Transverse colon (tissue), 4 donors: ENCODE measurements at regions not wholly inside any gene's neighbourhood (a gene's known extent, or its start where the extent isn't known, plus 50 kb on each side); places are given as distances from the start of the nearest gene placed in this dataset.

Experiments used
- DNase-seq: peaks from one replicate; pipeline ENCODE4 v3.0.0-alpha.2; 2019
- H3K27ac ChIP-seq, 4 donors: fragments of 200-600 bp; sonication (generic); 2 replicates each; pipeline ENCODE4 v1.5.1; 2016 to 2018; ENCODE audit warnings: inconsistent platforms in 4 of 4
- H3K27me3 ChIP-seq: fragments of 200-600 bp; sonication (generic); 2 replicates; pipeline ENCODE4 v1.5.1; 2017; ENCODE audit warnings: inconsistent platforms
- H3K36me3 ChIP-seq, 4 donors: fragments of 200-600 bp; sonication (generic); 2 replicates each; pipeline ENCODE4 v1.5.1; 2017 to 2019; ENCODE audit warnings: inconsistent platforms in 4 of 4
- H3K4me1 ChIP-seq, 4 donors: fragments of 200-600 bp; sonication (generic); 2 replicates each; pipeline ENCODE4 v1.5.1; 2017 to 2020; ENCODE audit warnings: inconsistent platforms in 4 of 4
- H3K4me3 ChIP-seq, 4 donors: fragments of 200-600 bp; sonication (generic); 1 replicate in 1 of 4; 2 replicates in 3 of 4; pipeline versions ENCODE4 v1.5.1 to v1.6.1; 2017 to 2019; ENCODE audit warnings: inconsistent platforms in 4 of 4
- H3K9me3 ChIP-seq, 2 donors: fragments of 200-600 bp; sonication (generic); 2 replicates each; pipeline ENCODE4 v1.5.1; 2017 to 2019; ENCODE audit warnings: inconsistent platforms in 2 of 2
- EP300 ChIP-seq: sonication (generic); formaldehyde crosslinking; IDR thresholded peaks from one replicate; pipeline ENCODE4 v1.6.1; 2017; ENCODE audit warnings: antibody characterized with exemption, low read depth
- POLR2A ChIP-seq: fragments of 450-650 bp; IDR thresholded peaks from one replicate; pipeline ENCODE4 v1.6.1; 2016; ENCODE audit warnings: antibody characterized with exemption, mild to moderate bottlenecking, moderate library complexity
- POLR2AphosphoS5 ChIP-seq, 3 donors: sonication (generic); formaldehyde crosslinking; IDR thresholded peaks; one replicate each; pipeline ENCODE4 v1.6.1; 2016; ENCODE audit warnings: antibody characterized with exemption in 3 of 3
- WGBS, 2 donors: methylation state at CpG; one replicate each; pipeline ENCODE4 v1.1.5; 2018; ENCODE audit warnings: low coverage in 1 of 2; 5-methylcytosine and 5-hydroxymethylcytosine counted together
- in situ Hi-C, 4 donors: fragments of 200-750 bp; cut with MboI; loops; one replicate each; pipeline versions ENCODE4 v1.15.0 to v1.15.1; 2017; ENCODE audit warnings: low sequenced_read_pairs in 3 of 4, low pct_ligation_motif_present in 1 of 4, low pct_unique_long_range_greater_than_20kb in 1 of 4
- intact Hi-C: fragments of 100-400 bp; cut with DNase I; formaldehyde crosslinking; loops from one replicate; pipeline ENCODE4 v1.15.1; 2023; ENCODE audit warnings: low total_unique reads
- TF ChIP-seq, protein P1 (sequence below), 5 experiments: fragments of 200-600 bp in 3 of 5; fragments of 450-650 bp in 2 of 5; sonication (generic) in 3 of 5; IDR thresholded peaks; 1 replicate in 2 of 5; 2 replicates in 3 of 5; pipeline ENCODE4 v1.5.1; 2016 to 2017; ENCODE audit warnings: antibody characterized with exemption in 5 of 5, inconsistent platforms in 3 of 5, mild to moderate bottlenecking in 2 of 5, moderate library complexity in 1 of 5

- Histone ChIP-seq H3K9me3 (no peaks in the 10 kb centered on the region), H3K36me3 (no peaks in the 10 kb centered on the region), H3K27me3 (no peaks in the 10 kb centered on the region), H3K4me1 (no peaks in the 10 kb centered on the region), H3K4me3 (no peak overlapping the region), H3K27ac (no peak overlapping the region)
- no peak for DNase-seq
- in situ Hi-C loops (no loop called here), intact Hi-C loops (no loop called here)
- 66% methylated on average over 4 of the region's 4 CpGs; no CpG with 5 or more reads in 1 of the 2 donors for WGBS, 2 donors
- TF ChIP-seq EP300: no peak
- TF ChIP-seq POLR2A: no peak
- no peak for TF ChIP-seq POLR2AphosphoS5 (IDR thresholded peaks at IDR 0.05)
- TF ChIP-seq, protein P1, sequence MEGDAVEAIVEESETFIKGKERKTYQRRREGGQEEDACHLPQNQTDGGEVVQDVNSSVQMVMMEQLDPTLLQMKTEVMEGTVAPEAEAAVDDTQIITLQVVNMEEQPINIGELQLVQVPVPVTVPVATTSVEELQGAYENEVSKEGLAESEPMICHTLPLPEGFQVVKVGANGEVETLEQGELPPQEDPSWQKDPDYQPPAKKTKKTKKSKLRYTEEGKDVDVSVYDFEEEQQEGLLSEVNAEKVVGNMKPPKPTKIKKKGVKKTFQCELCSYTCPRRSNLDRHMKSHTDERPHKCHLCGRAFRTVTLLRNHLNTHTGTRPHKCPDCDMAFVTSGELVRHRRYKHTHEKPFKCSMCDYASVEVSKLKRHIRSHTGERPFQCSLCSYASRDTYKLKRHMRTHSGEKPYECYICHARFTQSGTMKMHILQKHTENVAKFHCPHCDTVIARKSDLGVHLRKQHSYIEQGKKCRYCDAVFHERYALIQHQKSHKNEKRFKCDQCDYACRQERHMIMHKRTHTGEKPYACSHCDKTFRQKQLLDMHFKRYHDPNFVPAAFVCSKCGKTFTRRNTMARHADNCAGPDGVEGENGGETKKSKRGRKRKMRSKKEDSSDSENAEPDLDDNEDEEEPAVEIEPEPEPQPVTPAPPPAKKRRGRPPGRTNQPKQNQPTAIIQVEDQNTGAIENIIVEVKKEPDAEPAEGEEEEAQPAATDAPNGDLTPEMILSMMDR (IDR thresholded peaks at IDR 0.05): no peak
Observed at GRCh38 chr1:103959565-103959964, 209.9 kb downstream of the AMY1C start.

GRCh38 chr1:103960045-103960444, 210.3 kb downstream of the AMY1C start:
- no peaks in the 10 kb centered on the region for H3K36me3 ChIP-seq
- no peak overlapping the region for H3K4me3 ChIP-seq
- WGBS, 2 donors: 83% methylated on average over 3 of the region's 3 CpGs; no CpG with 5 or more reads in 1 of the 2 donors
- no peaks in the 10 kb centered on the region for H3K4me1 ChIP-seq
- TF ChIP-seq, protein P1 (IDR thresholded peaks at IDR 0.05): no peak
- no peak for TF ChIP-seq EP300
- TF ChIP-seq POLR2AphosphoS5 (IDR thresholded peaks at IDR 0.05): no peak
- TF ChIP-seq POLR2A: no peak
- DNase-seq: no peak
- intact Hi-C loops: loop anchor here (10.0 kb wide), 1 partner anchor 1915 kb away; no protein-coding TSS in a partner anchor
- in situ Hi-C loops: no loop called here
- no peak overlapping the region for H3K27ac ChIP-seq
- H3K9me3 ChIP-seq: no peaks in the 10 kb centered on the region
- H3K27me3 ChIP-seq: no peaks in the 10 kb centered on the region

DNA sequence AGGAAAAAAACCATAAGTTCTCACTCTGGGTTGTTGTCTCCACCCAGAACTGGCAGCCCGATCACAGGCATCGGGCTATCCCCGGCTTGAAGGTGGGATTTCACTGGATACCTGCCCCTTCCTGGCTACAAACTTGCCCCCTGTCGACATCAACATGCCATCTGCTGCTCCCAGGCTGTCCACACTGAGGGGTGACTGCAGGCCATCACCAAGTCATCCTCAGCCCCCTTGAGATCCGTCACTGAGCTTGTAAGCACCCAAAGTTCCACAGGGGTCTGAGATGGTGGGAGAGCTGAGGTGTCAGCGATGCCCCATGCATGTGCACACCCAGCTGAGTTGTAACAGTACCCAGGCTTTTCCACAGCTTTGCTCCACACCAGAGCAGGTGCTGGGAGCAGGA, 211.0 kb downstream of the AMY1C start:
- in situ Hi-C loops (no loop called here), intact Hi-C loops (loop anchor here (10.0 kb wide), 1 partner anchor 1916 kb away; no protein-coding TSS in a partner anchor)
- H3K27me3 ChIP-seq: no peaks in the 10 kb centered on the region
- no peaks in the 10 kb centered on the region for H3K4me1 ChIP-seq
- no peaks in the 10 kb centered on the region for H3K36me3 ChIP-seq
- no peaks in the 10 kb centered on the region for H3K9me3 ChIP-seq
- 74% methylated on average over 6 of the region's 6 CpGs; no CpG with 5 or more reads in 1 of the 2 donors for WGBS, 2 donors
- H3K27ac ChIP-seq: no peak overlapping the region
- no peak for DNase-seq
- H3K4me3 ChIP-seq: no peak overlapping the region
- TF ChIP-seq, protein P1 (IDR thresholded peaks at IDR 0.05): no peak
- no peak for TF ChIP-seq POLR2A
- TF ChIP-seq POLR2AphosphoS5 (IDR thresholded peaks at IDR 0.05): no peak
- TF ChIP-seq EP300: no peak

DNA sequence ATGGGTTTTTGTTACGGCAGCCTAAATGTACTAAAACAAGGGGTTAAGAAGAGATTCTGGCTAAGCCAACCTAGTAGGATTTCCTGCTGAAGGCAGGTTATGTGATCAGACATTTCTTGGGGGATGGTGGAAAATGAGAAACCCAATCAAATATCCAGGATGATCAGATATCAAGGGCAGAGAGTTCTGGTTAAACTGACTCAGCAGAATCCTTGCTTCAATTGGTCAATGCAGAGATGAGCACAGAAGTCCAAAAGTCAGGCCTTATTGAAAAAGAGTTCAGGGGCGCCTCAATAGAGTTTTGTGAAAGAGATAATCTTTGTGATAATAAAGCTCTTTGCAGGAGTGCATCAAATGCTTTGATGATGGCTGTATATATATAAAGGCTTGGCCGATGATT, 237.1 kb downstream of the AMY1C start:
- intact Hi-C loops (no loop called here), in situ Hi-C loops (no loop called here)
- WGBS, 2 donors: 89 to 100% methylated on average over 3 of the region's 3 CpGs
- no peak for DNase-seq
- no peak overlapping the region for H3K27ac ChIP-seq
- no peaks in the 10 kb centered on the region for H3K4me1 ChIP-seq
- H3K9me3 ChIP-seq: no peaks in the 10 kb centered on the region
- no peak for TF ChIP-seq POLR2A
- H3K27me3 ChIP-seq: no peaks in the 10 kb centered on the region
- no peak overlapping the region for H3K4me3 ChIP-seq
- no peaks in the 10 kb centered on the region for H3K36me3 ChIP-seq

DNA sequence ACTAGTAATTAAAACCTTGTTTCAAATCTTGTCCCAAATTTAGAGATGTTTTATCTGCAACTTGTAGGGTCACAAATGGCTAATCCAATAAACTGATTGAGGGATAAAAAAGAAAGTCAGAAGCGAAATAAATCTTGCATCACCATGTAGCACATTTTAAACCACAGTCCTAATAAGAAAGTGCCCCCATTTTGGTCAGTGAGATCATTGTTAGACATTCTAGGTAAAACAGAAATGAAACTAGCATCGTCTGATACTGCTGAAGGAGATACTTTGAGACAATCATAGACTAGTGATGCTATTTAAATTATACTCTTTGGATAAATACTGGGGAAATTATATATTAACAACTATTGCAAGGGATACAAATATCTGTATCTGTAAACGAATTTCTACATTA, 247.9 kb downstream of the AMY1C start:
- no peaks in the 10 kb centered on the region for H3K4me1 ChIP-seq
- in situ Hi-C loops: no loop called here
- H3K9me3 ChIP-seq: no peaks in the 10 kb centered on the region
- intact Hi-C loops: loop anchor here (5.0 kb wide), 1 partner anchor 525 kb away; no protein-coding TSS in a partner anchor
- TF ChIP-seq POLR2AphosphoS5 (IDR thresholded peaks at IDR 0.05) (no peak), EP300 (no peak)
- TF ChIP-seq, protein P1 (IDR thresholded peaks at IDR 0.05): no peak
- no peak overlapping the region for H3K27ac ChIP-seq
- no peaks in the 10 kb centered on the region for H3K27me3 ChIP-seq
- 35 to 38% methylated on average over 3 of the region's 3 CpGs for WGBS, 2 donors
- DNase-seq: no peak
- H3K36me3 ChIP-seq: no peaks in the 10 kb centered on the region
- no peak overlapping the region for H3K4me3 ChIP-seq
